Kidney epithelial cell (primary cell): ENCODE measurements at regions not wholly inside any gene's neighbourhood (a gene's known extent, or its start where the extent isn't known, plus 50 kb on each side); places are given as distances from the start of the nearest gene placed in this dataset.

Experiments
- DNase-seq: peaks from one replicate; pipeline ENCODE4 v3.0.0-alpha.2; 2010; ENCODE audit warnings: low read depth
- H3K27me3 ChIP-seq: 2 replicates; pipeline ENCODE4 v1.6.0; 2011; ENCODE audit warnings: low read length; ENCODE audit not compliant: control insufficient read depth, insufficient read depth
- H3K36me3 ChIP-seq: 2 replicates; pipeline ENCODE4 v1.5.1; 2011; ENCODE audit warnings: low read length; ENCODE audit not compliant: control insufficient read depth, insufficient read depth
- H3K4me3 ChIP-seq: 2 replicates; pipeline ENCODE4 v1.5.1; 2011; ENCODE audit warnings: low read depth, mild to moderate bottlenecking, control low read depth, low read length
- TF ChIP-seq, protein P1 (sequence below): IDR thresholded peaks from 2 replicates; pipeline ENCODE4 v1.5.1; 2011; ENCODE audit warnings: mild to moderate bottlenecking, moderate library complexity, low read length, control low read depth, inconsistent platforms; ENCODE audit not compliant: insufficient read depth, poor library complexity, severe bottlenecking

GRCh38 chr7:134367956-134368749 lies 51.4 kb upstream of the SLC35B4 start:
- no peaks in the 10 kb centered on the region for H3K36me3 ChIP-seq
- TF ChIP-seq, protein P1, sequence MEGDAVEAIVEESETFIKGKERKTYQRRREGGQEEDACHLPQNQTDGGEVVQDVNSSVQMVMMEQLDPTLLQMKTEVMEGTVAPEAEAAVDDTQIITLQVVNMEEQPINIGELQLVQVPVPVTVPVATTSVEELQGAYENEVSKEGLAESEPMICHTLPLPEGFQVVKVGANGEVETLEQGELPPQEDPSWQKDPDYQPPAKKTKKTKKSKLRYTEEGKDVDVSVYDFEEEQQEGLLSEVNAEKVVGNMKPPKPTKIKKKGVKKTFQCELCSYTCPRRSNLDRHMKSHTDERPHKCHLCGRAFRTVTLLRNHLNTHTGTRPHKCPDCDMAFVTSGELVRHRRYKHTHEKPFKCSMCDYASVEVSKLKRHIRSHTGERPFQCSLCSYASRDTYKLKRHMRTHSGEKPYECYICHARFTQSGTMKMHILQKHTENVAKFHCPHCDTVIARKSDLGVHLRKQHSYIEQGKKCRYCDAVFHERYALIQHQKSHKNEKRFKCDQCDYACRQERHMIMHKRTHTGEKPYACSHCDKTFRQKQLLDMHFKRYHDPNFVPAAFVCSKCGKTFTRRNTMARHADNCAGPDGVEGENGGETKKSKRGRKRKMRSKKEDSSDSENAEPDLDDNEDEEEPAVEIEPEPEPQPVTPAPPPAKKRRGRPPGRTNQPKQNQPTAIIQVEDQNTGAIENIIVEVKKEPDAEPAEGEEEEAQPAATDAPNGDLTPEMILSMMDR = no peak
- H3K27me3 ChIP-seq = no peaks in the 10 kb centered on the region
- no peak overlapping the region for H3K4me3 ChIP-seq
- DNase-seq = no peak
